H9 (cell line): ENCODE measurements at regions not wholly inside any gene's neighbourhood (a gene's known extent, or its start where the extent isn't known, plus 50 kb on each side); places are given as distances from the start of the nearest gene placed in this dataset.

Experiments used
- DNase-seq: peaks from one replicate; pipeline ENCODE4 v3.0.0-alpha.2; 2017
- H2AFZ ChIP-seq: one replicate; pipeline ENCODE4 v1.6.1; 2013; ENCODE audit warnings: mild to moderate bottlenecking, low read length, control low read depth, moderate library complexity
- H2AK5ac ChIP-seq: 2 replicates; pipeline ENCODE4 v1.6.1; 2013; ENCODE audit warnings: low read length, control low read depth, mixed read lengths; ENCODE audit not compliant: insufficient read length
- H2BK120ac ChIP-seq: one replicate; pipeline ENCODE4 v1.6.1; 2013; ENCODE audit warnings: low read depth, mild to moderate bottlenecking, low read length, control low read depth, inconsistent platforms; ENCODE audit not compliant: poor library complexity, severe bottlenecking
- H2BK12ac ChIP-seq: 2 replicates; pipeline ENCODE4 v1.6.1; 2013; ENCODE audit warnings: low read length, control low read depth, mixed read lengths, low read depth; ENCODE audit not compliant: insufficient read length
- H2BK15ac ChIP-seq: 2 replicates; pipeline ENCODE4 v1.6.1; 2013; ENCODE audit warnings: low read depth, low read length, control low read depth
- H2BK20ac ChIP-seq: one replicate; pipeline ENCODE4 v1.6.1; 2013; ENCODE audit warnings: low read depth, mild to moderate bottlenecking, low read length, control low read depth, inconsistent platforms; ENCODE audit not compliant: poor library complexity, severe bottlenecking
- H2BK5ac ChIP-seq: 2 replicates; pipeline ENCODE4 v1.6.1; 2013; ENCODE audit warnings: low read length, control low read depth, mixed read lengths; ENCODE audit not compliant: insufficient read length
- H3K14ac ChIP-seq: 2 replicates; pipeline ENCODE4 v1.6.1; 2013; ENCODE audit warnings: low read length, control low read depth; ENCODE audit not compliant: insufficient read depth
- H3K18ac ChIP-seq: 2 replicates; pipeline ENCODE4 v1.6.1; 2013; ENCODE audit warnings: low read depth, mild to moderate bottlenecking, mixed read lengths, low read length, control low read depth; ENCODE audit not compliant: insufficient read length
- H3K23ac ChIP-seq: 2 replicates; pipeline ENCODE4 v1.6.1; 2013; ENCODE audit warnings: low read length, control low read depth, mixed read lengths, low read depth; ENCODE audit not compliant: insufficient read length
- H3K23me2 ChIP-seq: 2 replicates; pipeline ENCODE4 v1.6.1; 2013; ENCODE audit warnings: low read depth, mild to moderate bottlenecking, mixed read lengths, low read length, control low read depth; ENCODE audit not compliant: insufficient read length, poor library complexity, severe bottlenecking
- H3K27ac ChIP-seq: 2 replicates; pipeline ENCODE4 v1.5.1; 2013; ENCODE audit warnings: low read length, control low read depth, mixed read lengths, low read depth; ENCODE audit not compliant: insufficient read length
- H3K27me3 ChIP-seq: 2 replicates; pipeline ENCODE4 v1.6.1; 2013; ENCODE audit warnings: low read length, control low read depth, inconsistent platforms; ENCODE audit not compliant: insufficient read depth
- H3K4ac ChIP-seq: 2 replicates; pipeline ENCODE4 v1.6.1; 2013; ENCODE audit warnings: low read depth, mild to moderate bottlenecking, control low read depth, inconsistent platforms, low read length, moderate library complexity
- H3K4me1 ChIP-seq: 2 replicates; pipeline ENCODE4 v1.6.1; 2013; ENCODE audit warnings: low read length, control low read depth, inconsistent platforms; ENCODE audit not compliant: insufficient read depth
- H3K4me2 ChIP-seq: 2 replicates; pipeline ENCODE4 v1.6.1; 2013; ENCODE audit warnings: low read length, control low read depth, mixed read lengths; ENCODE audit not compliant: insufficient read length, insufficient read depth
- H3K56ac ChIP-seq: 2 replicates; pipeline ENCODE4 v1.6.1; 2013; ENCODE audit warnings: low read depth, mild to moderate bottlenecking, mixed read lengths, low read length, control low read depth; ENCODE audit not compliant: insufficient read length
- H3K79me1 ChIP-seq: 2 replicates; pipeline ENCODE4 v1.6.1; 2013; ENCODE audit warnings: low read depth, mild to moderate bottlenecking, moderate library complexity, low read length, control low read depth, inconsistent platforms; ENCODE audit not compliant: insufficient read depth, poor library complexity, severe bottlenecking
- H3K79me2 ChIP-seq: 2 replicates; pipeline ENCODE4 v1.6.1; 2013; ENCODE audit warnings: low read length, control low read depth, inconsistent platforms; ENCODE audit not compliant: insufficient read depth
- H3K9ac ChIP-seq: 2 replicates; pipeline ENCODE4 v1.6.1; 2013; ENCODE audit warnings: low read length, control low read depth, mixed read lengths; ENCODE audit not compliant: insufficient read length; ENCODE audit errors: extremely low read depth
- H3K9me3 ChIP-seq: one replicate; pipeline ENCODE4 v1.6.1; 2013; ENCODE audit warnings: low read depth, low read length, inconsistent platforms; ENCODE audit not compliant: control insufficient read depth
- H3T11ph ChIP-seq: one replicate; pipeline ENCODE4 v1.6.1; 2013; ENCODE audit warnings: mild to moderate bottlenecking, low read length, control low read depth, inconsistent platforms
- H4K20me1 ChIP-seq: one replicate; pipeline ENCODE4 v1.6.1; 2013; ENCODE audit not compliant: control insufficient read depth, insufficient read length, insufficient read depth
- H4K5ac ChIP-seq: 2 replicates; pipeline ENCODE4 v1.6.1; 2013; ENCODE audit warnings: low read depth, mild to moderate bottlenecking, mixed read lengths, low read length, control low read depth; ENCODE audit not compliant: insufficient read length
- H4K8ac ChIP-seq: replicated peaks from 2 replicates; pipeline ENCODE4 v1.6.1; 2013; ENCODE audit warnings: low read length, control low read depth, mixed read lengths, low read depth; ENCODE audit not compliant: insufficient read length
- H4K91ac ChIP-seq: 2 replicates; pipeline ENCODE4 v1.6.1; 2013; ENCODE audit warnings: low read depth, mild to moderate bottlenecking, moderate library complexity, mixed read lengths, low read length, control low read depth; ENCODE audit not compliant: insufficient read length
- H3K27ac Mint-ChIP-seq, 3 experiments: 2 replicates in 2 of 3; 3 replicates in 1 of 3; pipeline ENCODE4 v1.8.0; 2020 to 2021; ENCODE audit warnings: mixed read lengths in 3 of 3, mild to moderate bottlenecking in 1 of 3, moderate library complexity in 1 of 3
- H3K27me3 Mint-ChIP-seq: 2 replicates; pipeline ENCODE4 v1.8.0; 2021; ENCODE audit warnings: low read depth, mild to moderate bottlenecking, moderate library complexity, mixed read lengths
- H3K36me3 Mint-ChIP-seq, 3 experiments: 2 replicates in 2 of 3; 3 replicates in 1 of 3; pipeline ENCODE4 v1.8.0; 2020 to 2021; ENCODE audit warnings: low read depth in 3 of 3, mixed read lengths in 3 of 3; ENCODE audit not compliant: insufficient read depth in 1 of 3
- H3K4me1 Mint-ChIP-seq, 2 experiments: 2 replicates each; pipeline ENCODE4 v1.8.0; 2020; ENCODE audit warnings: mixed read lengths in 2 of 2
- H3K4me3 Mint-ChIP-seq, 2 experiments: 2 replicates in 1 of 2; 3 replicates in 1 of 2; pipeline ENCODE4 v1.8.0; 2020 to 2021; ENCODE audit warnings: mild to moderate bottlenecking in 2 of 2, mixed read lengths in 2 of 2, moderate library complexity in 1 of 2
- H3K9me3 Mint-ChIP-seq, 2 experiments: 2 replicates in 1 of 2; 3 replicates in 1 of 2; pipeline ENCODE4 v1.8.0; 2020; ENCODE audit warnings: mild to moderate bottlenecking in 2 of 2, mixed read lengths in 2 of 2, moderate library complexity in 1 of 2
- CTCF ChIP-seq: fragments of 200-600 bp; sonication (generic); conservative IDR thresholded peaks from 3 replicates; pipeline ENCODE4 v1.8.0; 2021; ENCODE audit warnings: antibody characterized with exemption, mild to moderate bottlenecking
- WGBS: extraction: QIAGEN DNeasy Blood & Tissue Kit; methylation state at CpG from one replicate; pipeline ENCODE4 v1.1.7; 2013; ENCODE audit warnings: missing lambda C conversion rate, low lambda C conversion rate, mixed read lengths; ENCODE audit not compliant: insufficient read length; ENCODE audit errors: extremely low coverage; 5-methylcytosine and 5-hydroxymethylcytosine counted together

GRCh38 chr3:101972430-101973162, 123.3 kb downstream of the NFKBIZ start:
- no peaks in the 10 kb centered on the region for H3K4me1 Mint-ChIP-seq

More at GRCh38 chr3:101972430-101973162, 123.3 kb downstream of the NFKBIZ start:
- Histone ChIP-seq H3K27ac (no peak overlapping the region), H3K4me2 (no peak overlapping the region), H3K4ac (no peak overlapping the region), H4K5ac (no peak overlapping the region), H3T11ph (no peak overlapping the region), H3K9ac (no peak overlapping the region), H3K14ac (no peak overlapping the region), H2BK120ac (no peak overlapping the region), H3K9me3 (no peaks in the 10 kb centered on the region), H4K91ac (no peak overlapping the region), H3K18ac (no peak overlapping the region), H3K56ac (no peak overlapping the region), H3K23ac (no peak overlapping the region), H3K27me3 (no peaks in the 10 kb centered on the region), H3K79me2 (no peaks in the 10 kb centered on the region), H2BK20ac (no peak overlapping the region), H2AFZ (no peak overlapping the region), H2BK15ac (no peak overlapping the region), H4K8ac (no peak overlapping the region), H2BK5ac (no peak overlapping the region), H4K20me1 (no peaks in the 10 kb centered on the region), H2BK12ac (no peak overlapping the region), H3K79me1 (no peaks in the 10 kb centered on the region), H3K23me2 (no peaks in the 10 kb centered on the region), H3K4me1 (no peaks in the 10 kb centered on the region), H2AK5ac (no peak overlapping the region)
- Mint-ChIP-seq H3K27ac (no peak overlapping the region), H3K4me3 (no peak overlapping the region), H3K27me3 (0 out of 2 replicates have a peak, but pooled peaks cover 2% of the 10 kb centered on the region), H3K36me3 (no peaks in the 10 kb centered on the region), H3K9me3 (no peaks in the 10 kb centered on the region)
- no peak for DNase-seq
- WGBS = no CpG with 5 or more reads among the region's 2 CpGs
- no peak for TF ChIP-seq CTCF
